NCI-H748 (cell line): ENCODE measurements at regions not wholly inside any gene's neighbourhood (a gene's known extent, or its start where the extent isn't known, plus 50 kb on each side); places are given as distances from the start of the nearest gene placed in this dataset.

ENCODE experiments used
- DNase-seq: peaks from one replicate; lab custom pipeline; 2025; ENCODE audit not compliant: unreplicated experiment; lab: John Stamatoyannopoulos, UW

DNA sequence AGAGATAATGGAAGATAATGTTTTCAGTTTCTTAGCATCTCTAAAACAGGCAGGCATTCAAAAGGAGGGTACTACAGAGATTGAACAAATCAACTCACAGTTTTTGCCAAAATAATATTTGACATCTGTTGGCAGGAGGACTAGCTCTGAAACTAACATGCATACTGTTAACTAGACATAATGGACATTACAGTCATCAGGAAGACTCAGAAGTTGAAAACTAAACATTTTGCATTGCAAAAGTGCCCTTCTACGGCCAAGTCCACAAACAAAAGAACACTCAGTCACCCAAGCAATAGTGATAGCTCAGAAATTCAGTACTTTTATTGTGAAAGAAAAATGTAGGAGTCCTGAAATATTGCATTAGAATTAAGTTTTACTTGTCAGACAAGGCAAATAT lies 399.0 kb downstream of the HGF start:
- no peak for DNase-seq

- DNase-seq, result no peak
Observed at GRCh38 chr7:81367326-81367931, 402.4 kb downstream of the HGF start.

- DNase-seq, result no peak
Observed at GRCh38 chr7:81366546-81366945, 403.3 kb downstream of the HGF start.

DNA sequence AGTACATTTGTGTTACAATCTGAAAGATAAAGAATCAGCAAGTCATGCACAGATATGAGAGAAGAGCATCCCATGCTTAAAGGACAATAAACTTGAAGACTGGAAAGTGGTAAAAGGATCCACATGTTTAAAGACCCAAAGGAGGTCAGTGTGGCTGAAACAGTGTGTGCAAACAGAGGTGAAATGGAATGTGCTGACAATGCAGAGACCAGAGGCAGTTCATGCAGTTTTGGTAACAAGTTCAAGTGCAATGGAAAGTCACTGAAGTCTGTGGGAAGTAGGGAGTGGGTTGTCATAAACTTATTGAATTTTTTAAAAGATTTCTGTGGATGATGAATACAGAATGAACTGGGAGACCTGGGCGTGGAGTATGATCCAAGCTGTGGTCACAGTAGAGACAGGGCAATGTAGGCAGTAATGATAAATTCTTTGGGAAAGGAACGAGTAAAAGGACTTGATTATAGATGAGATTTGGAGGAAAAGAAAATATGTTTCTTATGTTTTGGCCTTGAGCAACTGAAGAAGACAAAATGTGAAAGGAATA lies 408.0 kb downstream of the HGF start:
- no peak for DNase-seq

- DNase-seq, result no peak
Observed at GRCh38 chr7:81355911-81356310, 413.9 kb downstream of the HGF start.

DNA sequence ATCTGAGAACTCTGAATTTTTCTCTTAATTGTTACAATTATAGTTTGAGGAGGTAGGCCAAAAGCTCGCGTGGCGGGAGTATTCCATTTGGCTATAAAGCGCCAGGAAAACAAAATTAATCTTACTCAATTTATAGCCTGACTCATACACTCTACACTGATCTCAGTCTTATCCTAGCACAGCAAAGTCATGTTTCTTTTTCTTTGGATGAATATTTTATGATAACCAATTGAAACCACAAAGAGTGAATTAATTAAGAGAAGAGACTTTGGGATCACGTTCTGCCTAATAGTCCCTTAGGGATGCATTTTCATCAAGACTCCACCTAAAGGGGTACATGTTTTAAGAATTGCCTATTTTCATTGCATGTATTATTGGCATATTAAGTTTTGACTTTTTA lies 420.8 kb downstream of the HGF start:
- no peak for DNase-seq

DNA sequence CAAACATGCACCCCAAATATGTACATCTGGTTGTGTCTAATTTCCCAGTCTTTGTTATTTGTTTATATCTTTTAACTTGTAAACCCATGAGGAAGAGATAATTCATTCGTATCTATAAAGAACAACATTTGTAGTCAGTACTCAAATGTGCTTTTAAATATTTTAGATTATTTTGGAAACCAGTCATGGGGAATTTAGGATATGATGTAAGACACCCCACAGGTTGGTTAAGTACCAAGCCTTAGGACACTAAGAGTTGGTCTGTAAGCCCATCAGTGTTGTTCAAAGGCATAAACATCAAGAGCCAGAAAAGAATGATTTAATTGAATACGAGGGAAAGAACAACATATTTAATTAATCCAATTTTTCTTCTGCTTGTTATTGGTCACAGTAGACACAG lies 421.1 kb upstream of the SEMA3C start:
- no peak for DNase-seq

DNA sequence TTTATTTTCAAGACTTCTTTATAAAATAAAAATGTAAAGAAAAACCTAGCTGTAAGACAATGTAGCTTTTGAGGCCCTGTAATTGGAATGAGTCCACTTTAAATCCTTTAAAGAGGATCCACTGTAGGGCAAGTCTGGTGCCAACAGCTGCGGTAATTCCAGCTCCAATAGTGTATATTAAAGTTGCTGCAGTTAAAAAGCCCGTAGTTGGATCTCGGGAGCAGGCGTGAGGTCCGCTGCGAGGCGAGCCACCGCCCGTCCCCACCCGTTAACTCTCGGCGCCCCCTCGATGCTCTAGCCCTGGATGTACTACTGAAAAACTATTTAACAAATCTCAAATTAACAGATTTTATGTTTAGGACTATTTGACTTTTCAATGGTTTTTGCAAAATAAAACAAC lies 414.7 kb upstream of the SEMA3C start:
- no peak for DNase-seq

DNA sequence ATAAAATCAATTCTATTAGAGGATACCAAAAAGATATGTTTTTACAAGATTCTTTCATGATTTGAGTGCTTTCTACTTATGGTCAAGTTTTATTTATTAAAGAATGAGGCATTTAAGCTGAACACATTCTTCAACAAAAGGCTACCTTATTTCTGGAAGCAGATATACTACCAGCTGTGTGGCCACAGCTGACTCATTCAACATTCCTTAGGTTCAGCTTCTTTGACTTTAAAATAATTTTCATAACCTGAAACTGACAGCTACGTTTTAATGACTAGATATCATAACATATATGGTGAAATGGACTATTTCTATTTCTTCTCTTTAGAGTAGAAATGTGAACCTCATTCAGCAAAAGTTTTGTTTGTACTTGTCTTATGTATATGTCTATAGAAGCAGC lies 414.2 kb upstream of the SEMA3C start:
- no peak for DNase-seq

GRCh38 chr7:81331061-81332018 lies 412.5 kb upstream of the SEMA3C start:
- DNase-seq, result no peak

DNA sequence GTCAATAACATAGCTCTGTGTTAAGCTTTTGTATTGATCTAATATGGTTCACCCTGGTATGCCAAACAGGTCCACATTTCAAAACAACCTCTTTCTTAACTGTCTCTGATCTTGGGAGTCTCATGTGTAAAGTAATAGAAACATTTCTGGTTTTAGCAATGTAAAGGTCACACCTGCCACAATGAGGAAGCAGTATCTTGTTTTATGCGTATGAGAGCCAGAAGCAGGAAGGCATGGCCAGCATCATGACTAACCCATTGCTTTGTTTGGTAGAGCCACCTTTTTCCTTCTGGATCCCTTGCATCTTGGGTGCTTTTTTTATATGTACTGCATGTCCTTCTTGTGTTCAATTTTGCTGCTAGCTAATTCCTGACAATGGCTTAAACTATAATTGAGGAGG lies 411.3 kb upstream of the SEMA3C start:
- no peak for DNase-seq

DNA sequence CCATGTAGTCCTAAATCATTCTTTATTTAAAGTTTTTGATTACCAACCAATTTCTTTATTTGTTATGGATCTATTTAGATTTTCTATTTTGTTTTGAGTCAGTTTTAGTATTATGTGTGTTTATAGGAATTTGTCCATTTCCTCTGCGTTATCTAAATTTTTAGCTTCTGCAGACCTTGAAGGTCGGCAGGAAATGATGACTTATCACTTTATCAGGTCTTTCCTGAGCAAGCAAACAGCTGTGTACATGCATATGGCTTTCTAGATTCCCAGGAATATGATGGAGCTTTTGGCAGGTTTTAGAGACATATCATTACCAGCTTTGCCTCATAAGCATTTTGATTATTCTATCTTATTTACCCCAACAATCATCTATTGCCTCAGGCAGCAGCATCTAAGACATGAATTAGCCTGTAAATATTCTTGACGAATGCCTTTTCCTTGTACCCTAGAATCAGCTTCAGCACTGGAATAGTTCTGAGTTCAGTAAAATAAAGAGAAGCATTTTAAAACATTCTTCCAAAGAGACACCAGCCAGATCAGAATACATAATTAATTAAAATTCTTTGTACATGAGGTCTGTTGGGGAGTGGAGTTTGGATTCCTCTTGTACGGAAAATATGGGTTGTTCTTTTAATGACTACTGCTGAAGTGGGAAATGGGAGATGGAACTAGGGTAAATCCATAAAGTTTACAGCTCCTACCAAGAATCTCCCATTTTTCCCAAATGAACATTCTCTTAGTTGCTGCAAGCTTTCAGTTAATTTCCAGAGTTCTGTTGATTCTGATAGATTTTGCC lies 408.8 kb upstream of the SEMA3C start:
- no peak for DNase-seq

- DNase-seq, result no peak
Observed at GRCh38 chr7:81321949-81322348, 403.1 kb upstream of the SEMA3C start.

DNA sequence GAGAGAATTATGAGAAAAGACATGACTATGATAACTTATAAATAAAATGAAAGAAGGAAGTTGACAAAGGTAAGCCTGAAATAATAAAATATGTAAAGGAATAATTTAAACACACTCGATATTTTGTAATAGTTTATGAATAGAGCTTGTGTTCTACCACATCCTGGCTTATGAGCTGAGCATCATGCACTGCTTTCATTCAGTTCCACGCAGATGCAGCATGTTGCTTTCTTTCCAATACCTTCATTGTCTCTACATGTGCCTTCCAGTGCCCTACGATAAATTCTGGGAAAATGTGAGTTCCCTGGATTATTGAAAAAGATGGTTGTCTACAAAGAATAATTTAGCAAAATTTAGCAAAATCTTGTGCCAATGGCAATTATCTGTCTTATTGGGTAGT lies 398.9 kb upstream of the SEMA3C start:
- no peak for DNase-seq

- DNase-seq, result peak; percentile 47
Observed at GRCh38 chr7:81308643-81309322, 389.9 kb upstream of the SEMA3C start.

GRCh38 chr7:81301815-81302214 lies 383.0 kb upstream of the SEMA3C start:
- peak; percentile 49 for DNase-seq

- no peak for DNase-seq
Observed at GRCh38 chr7:81300753-81301152, 381.9 kb upstream of the SEMA3C start.

GRCh38 chr7:81299711-81300110 lies 380.9 kb upstream of the SEMA3C start:
- no peak for DNase-seq

DNA sequence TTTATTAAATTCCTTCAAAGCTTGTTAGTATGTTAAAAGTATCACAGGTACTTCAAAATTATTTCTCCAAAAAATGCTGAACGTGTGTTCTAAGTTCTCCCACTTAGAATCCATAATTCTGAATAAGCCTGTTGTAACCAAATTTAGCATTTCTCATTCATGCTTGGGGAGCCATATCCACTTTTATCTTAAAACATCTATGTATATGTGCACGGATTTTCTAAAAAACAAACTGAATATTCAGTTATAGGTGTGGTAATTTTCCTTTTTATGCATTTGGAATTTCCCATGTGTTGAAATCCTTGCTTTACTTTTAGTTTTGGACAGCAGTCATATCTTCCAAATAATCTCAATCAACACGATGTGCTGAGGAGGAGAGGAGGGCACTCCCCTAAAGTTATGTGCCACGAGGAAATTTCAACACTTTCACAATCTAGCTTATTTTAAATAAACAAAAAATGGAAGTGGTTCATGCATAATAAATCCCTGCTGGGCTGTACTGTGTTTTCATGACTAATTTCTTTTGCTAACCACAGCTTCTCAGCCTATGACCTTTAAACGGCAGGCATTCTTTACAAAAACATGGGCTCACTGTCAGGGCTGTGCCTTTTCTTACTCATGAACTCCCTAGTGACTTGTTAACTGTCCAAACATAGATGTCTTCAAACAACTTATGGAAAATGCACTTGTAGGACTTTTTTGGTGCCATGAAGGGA lies 380.3 kb upstream of the SEMA3C start:
- DNase-seq, result no peak

DNA sequence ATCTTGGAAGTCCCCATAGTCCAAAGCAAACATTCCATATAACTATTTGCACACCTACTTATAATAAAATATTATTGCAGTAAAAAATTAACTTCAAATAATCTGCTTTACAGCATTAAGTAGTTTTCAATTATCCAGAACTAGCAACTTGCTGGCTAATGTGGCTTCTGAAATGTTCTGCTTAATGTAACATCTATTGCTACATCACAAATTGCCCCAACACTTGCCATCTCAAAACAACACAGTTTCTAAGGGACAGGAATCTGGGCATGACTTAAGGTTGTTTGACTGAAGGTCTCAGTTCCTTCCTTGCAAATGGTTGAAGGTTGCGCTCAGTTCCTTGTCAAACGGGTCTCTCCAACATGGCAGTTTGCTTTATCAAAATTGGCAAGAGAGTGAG lies 378.5 kb upstream of the SEMA3C start:
- no peak for DNase-seq
